GM19035 (cell line): ENCODE measurements at regions not wholly inside any gene's neighbourhood (a gene's known extent, or its start where the extent isn't known, plus 50 kb on each side); places are given as distances from the start of the nearest gene placed in this dataset.

Experiments
- ATAC-seq: cut with Tn5 transposase; IDR thresholded peaks from one replicate; pipeline ENCODE4 v1.9.1; 2021; ENCODE audit not compliant: unreplicated experiment

DNA sequence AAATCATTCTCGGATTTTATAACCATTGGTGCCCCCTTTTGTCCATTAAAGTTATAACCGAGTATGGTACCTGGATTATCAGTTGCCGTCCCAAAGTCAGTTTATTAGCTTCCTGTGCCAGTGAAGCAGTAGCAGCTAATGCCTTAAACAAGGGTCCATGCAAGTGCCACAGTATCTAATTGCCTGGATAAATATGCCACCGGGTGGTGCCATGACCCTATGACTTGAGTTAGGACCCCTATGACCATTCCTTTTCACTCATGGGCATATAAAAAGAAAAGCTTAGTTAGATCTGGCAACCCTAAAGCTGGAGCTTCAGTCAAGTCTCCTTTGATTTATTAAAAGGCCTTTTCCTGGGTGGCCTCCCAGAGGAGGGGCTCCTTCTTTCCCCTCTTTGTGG is 1314.6 kb downstream of the TMEM121 start:
- ATAC-seq: no peak

DNA sequence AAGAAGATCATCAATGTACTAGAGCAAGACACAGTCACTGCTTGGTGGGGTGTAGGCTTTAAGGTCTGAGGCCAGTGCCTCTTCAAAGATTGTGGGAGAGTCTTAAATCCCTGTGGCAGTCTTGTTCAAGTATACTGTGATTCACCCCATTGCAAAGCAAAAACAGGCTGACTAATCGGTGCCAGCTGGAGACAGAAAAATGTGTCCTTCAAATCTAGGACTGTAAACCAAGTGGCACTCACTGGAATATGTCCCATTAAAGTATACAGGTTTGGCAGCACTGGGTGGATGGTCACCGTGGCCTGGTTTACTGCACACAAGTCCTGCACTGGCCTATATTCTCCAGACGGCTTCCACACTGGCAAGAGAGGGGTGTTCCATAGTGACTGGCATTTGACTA is 1315.3 kb downstream of the TMEM121 start:
- ATAC-seq: no peak

DNA sequence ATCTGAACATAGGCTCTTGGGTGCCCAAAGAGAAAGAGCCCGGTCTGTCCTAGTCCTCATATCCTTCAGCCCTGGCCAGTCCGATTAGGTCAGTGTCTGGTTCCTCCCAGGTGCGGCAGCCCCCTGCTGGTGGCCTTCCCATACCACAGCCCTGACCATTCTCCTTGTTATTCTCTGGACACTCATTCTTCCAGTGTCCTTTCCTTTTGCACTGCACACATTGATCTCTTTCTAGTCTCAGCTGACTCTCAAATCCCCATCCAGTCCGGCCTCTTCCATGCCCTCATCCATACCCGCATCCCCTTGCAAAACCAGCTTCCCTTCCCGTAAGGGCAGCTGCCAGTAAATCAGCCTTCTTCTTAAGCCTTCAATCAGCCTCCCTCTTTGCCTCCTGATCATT is 1316.3 kb downstream of the TMEM121 start:
- no peak for ATAC-seq

GRCh38 chr14:106843386-106843785 is 1317.0 kb downstream of the TMEM121 start:
- no peak for ATAC-seq

DNA sequence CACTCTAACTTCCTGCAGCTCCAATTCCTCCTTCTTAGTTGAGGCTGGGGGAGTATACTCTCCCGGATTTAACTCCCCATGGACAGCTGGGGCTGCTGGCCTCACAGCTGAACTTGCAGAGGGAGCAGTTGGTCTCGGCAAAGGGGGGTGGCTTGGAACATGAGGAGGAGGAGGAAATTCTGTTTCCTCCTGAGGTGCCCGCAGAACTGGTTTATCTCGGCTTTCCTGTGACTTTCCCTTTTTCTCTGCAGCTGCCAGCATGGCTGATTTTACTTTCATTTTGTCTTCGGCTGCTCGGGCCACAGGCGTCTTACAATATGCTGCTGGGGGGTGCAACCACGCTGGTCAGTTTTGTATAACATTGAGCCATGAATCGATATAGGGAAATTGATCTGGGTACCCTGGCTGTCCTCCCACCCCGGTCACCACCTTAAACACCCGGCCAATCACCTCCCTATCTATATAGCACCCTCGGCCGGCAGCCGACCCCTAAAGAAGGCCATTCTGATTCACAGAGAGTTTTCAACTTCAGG is 1317.6 kb downstream of the TMEM121 start:
- peak; percentile 16 for ATAC-seq

DNA sequence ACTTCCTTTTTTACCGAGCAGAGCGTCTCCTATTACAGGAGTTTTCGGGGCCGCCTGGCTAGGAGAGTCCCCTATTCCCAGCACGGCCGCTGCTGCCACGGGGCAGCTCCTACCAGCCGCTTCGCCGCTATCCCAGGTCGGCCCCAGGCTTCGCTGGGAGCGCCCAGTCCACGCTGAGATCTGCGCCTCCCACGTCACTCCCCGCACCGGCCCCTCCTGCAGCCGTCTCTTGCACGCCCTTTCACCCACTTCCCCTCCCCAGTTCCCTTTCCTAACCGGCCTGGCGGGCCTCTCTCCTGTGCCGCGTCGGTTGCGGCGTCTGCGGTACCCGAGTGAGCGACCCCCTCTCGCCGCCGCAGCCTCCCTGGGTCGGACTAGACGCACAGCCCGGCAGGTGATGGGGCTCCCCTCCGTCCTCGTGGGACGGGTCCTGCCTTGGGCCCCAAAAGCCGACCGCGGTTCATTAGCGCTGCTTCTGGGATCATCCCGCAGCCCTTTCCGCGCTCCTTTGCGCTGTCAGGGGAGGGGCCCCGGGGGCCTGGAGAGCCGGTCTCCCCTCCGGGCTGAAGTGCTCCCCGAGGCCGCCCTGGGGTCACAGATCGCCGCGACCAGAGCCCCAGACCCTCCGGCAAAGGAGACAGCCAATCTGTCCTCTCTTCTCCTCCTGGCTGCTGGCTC is 1318.4 kb downstream of the TMEM121 start:
- peak; percentile 47 for ATAC-seq

GRCh38 chr14:106845286-106846087 is 1319.1 kb downstream of the TMEM121 start:
- ATAC-seq: peak; percentile 22

- ATAC-seq: no peak
Measured at GRCh38 chr14:106846218-106846617, 1319.8 kb downstream of the TMEM121 start.

DNA sequence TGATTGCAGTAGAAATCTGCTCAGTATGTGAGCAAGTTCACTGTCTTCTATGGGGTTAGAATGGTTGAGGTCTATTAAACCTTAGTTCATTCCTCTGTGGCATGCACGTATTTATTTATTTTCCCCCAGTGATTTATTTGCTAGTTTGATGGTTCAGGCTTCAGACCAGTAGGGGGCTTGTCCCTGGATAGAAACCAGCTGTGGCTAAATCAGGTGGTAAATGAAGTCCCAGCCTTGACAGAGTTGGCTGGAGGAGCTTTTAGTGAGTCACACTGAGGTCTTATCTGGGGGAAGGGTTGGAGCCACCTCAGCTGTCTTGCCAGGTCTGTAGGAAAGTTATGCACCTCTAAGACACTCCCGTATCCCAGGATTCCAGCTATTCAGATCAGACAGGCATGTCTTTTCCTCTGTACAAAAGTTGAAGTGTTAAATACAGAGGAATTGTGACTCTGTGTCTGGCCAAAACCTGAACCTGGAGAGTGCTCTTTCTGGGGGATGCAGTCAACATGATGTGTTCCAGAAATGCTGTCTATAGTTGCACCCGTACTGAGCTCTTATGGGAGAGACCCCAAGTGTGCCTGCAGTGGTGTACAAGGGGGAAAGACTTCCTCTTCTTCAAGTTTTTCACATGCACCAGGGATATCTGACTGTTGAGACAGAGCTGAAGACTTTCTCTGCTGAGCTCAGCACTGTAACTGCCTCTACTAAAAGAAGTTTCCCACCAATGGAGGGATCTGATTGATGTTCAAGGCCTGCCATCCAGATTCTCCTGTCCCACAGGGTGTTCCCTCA is 1322.1 kb downstream of the TMEM121 start:
- ATAC-seq: no peak

DNA sequence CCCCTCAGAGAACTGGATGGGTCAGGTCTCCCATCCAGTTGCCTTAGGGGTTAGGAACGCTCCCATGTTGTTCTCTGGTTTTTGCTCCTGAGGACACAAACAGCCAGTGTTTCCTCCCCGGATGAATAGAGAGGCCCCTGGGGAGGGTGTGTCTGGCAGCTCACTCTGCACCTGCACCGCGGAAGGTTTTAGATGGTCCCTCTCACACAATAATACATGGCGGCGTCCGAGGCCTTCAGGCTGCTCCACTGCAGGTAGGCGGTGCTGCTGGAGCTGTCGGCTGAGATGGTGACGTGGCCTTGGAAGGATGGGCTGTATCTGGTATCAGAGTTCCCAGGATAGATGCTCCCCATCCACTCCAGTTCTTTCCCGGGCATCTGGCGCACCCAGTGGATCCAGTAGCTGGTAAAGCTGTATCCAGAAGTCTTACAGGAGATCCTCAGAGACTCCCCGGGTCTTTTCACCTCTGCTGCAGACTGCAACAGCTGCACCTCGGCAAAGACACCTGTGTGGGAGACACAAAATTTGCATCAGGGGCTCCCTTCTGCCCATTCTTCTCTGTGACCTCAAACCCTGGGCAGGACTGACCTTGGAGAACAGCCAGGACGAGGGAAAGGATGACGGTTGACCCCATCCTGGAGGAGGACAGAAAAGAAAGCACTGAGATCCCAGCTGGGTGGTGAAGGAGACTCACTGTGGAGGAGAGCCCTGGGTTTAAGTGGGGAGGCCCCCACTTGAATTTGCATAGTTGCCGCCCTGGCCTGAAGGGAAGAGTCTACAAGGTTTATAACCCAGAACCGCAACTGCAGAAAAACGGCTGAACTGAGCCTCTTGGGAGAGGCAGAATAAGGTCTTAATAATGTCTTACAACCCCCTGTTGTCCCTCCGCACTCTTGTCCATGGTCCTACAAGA is 1324.8 kb downstream of the TMEM121 start:
- ATAC-seq: peak; percentile 55

- peak; percentile 66 for ATAC-seq
Measured at GRCh38 chr14:106872611-106873446, 1346.4 kb downstream of the TMEM121 start.

DNA sequence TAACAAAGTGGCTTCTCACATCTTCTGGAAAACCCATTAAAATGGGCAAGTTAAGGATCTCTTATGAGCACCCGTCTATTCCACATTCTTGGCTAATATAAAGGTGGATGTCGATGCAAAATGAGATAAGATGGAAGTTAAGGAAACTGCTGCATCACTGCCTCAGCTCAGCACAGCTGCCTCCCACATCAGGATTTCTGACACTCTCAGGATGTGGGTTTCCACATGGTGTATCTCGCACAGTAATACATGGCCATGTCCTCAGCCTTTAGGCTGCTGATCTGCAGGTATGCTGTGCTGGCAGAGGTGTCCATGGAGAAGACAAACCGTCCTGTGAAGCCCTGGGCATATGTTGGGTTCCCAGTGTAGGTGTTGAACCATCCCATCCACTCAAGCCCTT is 1348.0 kb downstream of the TMEM121 start:
- ATAC-seq: no peak

DNA sequence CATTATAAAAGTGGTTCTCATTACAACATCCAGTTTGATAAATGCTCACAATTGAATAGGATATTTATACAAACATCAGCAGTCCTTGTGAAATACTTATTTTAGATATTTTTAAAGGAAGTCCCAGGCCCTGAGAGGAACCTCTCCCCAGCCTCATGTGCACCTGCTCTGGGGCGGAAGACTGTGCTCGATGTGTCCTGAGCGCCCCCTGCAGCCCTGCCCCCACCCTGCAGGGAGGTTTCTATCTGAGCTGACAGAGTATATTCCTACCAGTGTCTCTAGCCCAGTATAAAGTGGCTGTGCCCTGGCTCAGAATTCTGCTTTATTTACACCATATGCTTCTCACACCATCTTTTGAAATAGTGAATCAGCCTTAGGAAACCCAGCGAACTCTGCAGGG is 1349.1 kb downstream of the TMEM121 start:
- no peak for ATAC-seq

- ATAC-seq: no peak
Measured at GRCh38 chr14:106876711-106877110, 1350.3 kb downstream of the TMEM121 start.

GRCh38 chr14:106877517-106877916 is 1351.1 kb downstream of the TMEM121 start:
- no peak for ATAC-seq

DNA sequence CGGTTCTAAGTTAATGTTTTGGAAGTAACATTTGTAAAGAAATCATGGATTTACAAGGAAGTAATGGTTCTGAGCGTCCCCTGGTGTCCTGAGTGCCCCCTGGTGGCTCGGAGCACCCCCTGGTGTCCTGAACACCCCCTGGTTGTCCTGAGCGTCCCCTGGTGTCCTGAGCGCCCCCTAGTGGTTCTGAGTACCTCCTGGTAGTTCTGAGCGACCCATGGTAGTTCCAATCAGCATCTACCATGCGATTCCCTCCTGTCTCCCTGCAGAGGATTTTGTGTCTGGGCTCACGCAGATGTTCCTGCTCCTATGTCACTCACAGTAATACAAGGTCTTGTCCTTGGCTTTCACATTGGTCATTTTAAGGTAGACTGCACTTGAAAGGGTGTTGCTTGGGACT is 1352.9 kb downstream of the TMEM121 start:
- ATAC-seq: no peak

- no peak for ATAC-seq
Measured at GRCh38 chr14:106883218-106883692, 1356.9 kb downstream of the TMEM121 start.
